Psoas muscle (tissue), 7 donors: ENCODE measurements at regions not wholly inside any gene's neighbourhood (a gene's known extent, or its start where the extent isn't known, plus 50 kb on each side); places are given as distances from the start of the nearest gene placed in this dataset.

Experiments used
- ATAC-seq, 4 donors: fragments of 200-7000 bp; cut with Tn5 transposase; one replicate each; pipeline ENCODE4 v1.9.1; 2020; ENCODE audit warnings: moderate library complexity in 3 of 4, mild to moderate bottlenecking in 2 of 4
- DNase-seq, 2 donors: peaks; one replicate each; pipeline ENCODE4 v3.0.0-alpha.2; 2020
- H3K27ac ChIP-seq: fragments of 200-600 bp; one replicate; pipeline ENCODE4 v1.8.0; 2022
- H3K27me3 ChIP-seq, 3 donors: fragments of 200-600 bp in 1 of 3; one replicate each; pipeline versions ENCODE4 v1.6.1 to v1.8.0; 2013 to 2022; ENCODE audit warnings: low read length in 2 of 3, mild to moderate bottlenecking in 2 of 3, moderate library complexity in 1 of 3; ENCODE audit not compliant: insufficient read depth in 3 of 3
- H3K36me3 ChIP-seq, 2 donors: fragments of 200-600 bp in 1 of 2; one replicate each; pipeline versions ENCODE4 v1.6.1 to v1.8.0; 2013 to 2022; ENCODE audit warnings: low read depth in 1 of 2, mild to moderate bottlenecking in 1 of 2, moderate library complexity in 1 of 2; ENCODE audit not compliant: insufficient read depth in 1 of 2
- H3K4me1 ChIP-seq: fragments of 200-600 bp; one replicate; pipeline ENCODE4 v1.8.0; 2022
- H3K4me3 ChIP-seq: fragments of 200-600 bp; one replicate; pipeline ENCODE4 v1.8.0; 2022; ENCODE audit warnings: mild to moderate bottlenecking
- H3K9me3 ChIP-seq: fragments of 200-600 bp; one replicate; pipeline ENCODE4 v1.8.0; 2022
- whole genome bisulfite sequencing, 3 donors: extraction: QIAGEN DNeasy Blood & Tissue Kit; methylation state at CpG; one replicate each; pipeline versions ENCODE4 v1.1.6 to v1.1.7; 2013; 5-methylcytosine and 5-hydroxymethylcytosine counted together
- intact Hi-C, 2 donors: fragments of 100-400 bp; cut with DNase I; formaldehyde crosslinking; loops; one replicate each; pipeline versions ENCODE4 v1.11.0 to v1.14.2; 2022
- TF ChIP-seq, protein P1 (sequence below): fragments of 200-600 bp; IDR thresholded peaks from one replicate; pipeline ENCODE4 v1.8.0; 2022; ENCODE audit warnings: antibody characterized with exemption
- donor health status: healthy with polysubstance abuse.
- donor health status: DM: no; HTN: no; CAD: no; lungs with moderate emphysema.
- donor health status: Bipolar disorder and iron deficiency.
- donor health status: healthy.
- donor health status: DM: yes; HTN: yes; CAD: no.
- donor health status: DM: no; HTN: no; CAD: no.
- donor health status: DM: yes; HTN: yes; CAD: no.

DNA sequence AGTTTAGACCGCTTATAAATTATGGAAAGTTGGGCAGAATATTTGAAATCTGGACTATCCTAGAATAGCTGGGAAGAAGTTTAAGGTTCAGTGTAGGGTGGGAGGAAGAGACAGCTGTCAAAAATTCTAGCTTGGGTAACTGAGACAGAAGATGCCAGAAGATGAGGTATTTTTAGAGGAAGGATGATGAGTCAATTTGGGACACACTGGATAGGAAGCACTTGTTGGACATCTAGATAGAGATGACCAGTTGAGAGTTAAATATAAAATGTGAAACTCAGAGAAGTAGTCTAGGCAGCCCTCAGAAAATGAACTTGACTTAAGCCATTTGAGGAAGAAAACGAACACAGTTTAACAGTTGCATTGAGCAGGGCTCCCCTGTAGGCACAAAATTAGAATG, 137.9 kb upstream of the MAP9 start:
- WGBS, 3 donors = 81 to 88% (median 84%) methylated on average over 2 of the region's 2 CpGs
- peaks cover 5% of the 10 kb centered on the region for H3K4me1 ChIP-seq
- H3K4me3 ChIP-seq = no peak overlapping the region
- H3K27ac ChIP-seq = no peak overlapping the region
- ATAC-seq (no peak), DNase-seq (no peak)
- TF ChIP-seq, protein P1, sequence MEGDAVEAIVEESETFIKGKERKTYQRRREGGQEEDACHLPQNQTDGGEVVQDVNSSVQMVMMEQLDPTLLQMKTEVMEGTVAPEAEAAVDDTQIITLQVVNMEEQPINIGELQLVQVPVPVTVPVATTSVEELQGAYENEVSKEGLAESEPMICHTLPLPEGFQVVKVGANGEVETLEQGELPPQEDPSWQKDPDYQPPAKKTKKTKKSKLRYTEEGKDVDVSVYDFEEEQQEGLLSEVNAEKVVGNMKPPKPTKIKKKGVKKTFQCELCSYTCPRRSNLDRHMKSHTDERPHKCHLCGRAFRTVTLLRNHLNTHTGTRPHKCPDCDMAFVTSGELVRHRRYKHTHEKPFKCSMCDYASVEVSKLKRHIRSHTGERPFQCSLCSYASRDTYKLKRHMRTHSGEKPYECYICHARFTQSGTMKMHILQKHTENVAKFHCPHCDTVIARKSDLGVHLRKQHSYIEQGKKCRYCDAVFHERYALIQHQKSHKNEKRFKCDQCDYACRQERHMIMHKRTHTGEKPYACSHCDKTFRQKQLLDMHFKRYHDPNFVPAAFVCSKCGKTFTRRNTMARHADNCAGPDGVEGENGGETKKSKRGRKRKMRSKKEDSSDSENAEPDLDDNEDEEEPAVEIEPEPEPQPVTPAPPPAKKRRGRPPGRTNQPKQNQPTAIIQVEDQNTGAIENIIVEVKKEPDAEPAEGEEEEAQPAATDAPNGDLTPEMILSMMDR = no peak
- no peaks in the 10 kb centered on the region for H3K9me3 ChIP-seq
- no peaks in the 10 kb centered on the region for H3K36me3 ChIP-seq
- no peaks in the 10 kb centered on the region for H3K27me3 ChIP-seq
- intact Hi-C loops = no loop called here

DNA sequence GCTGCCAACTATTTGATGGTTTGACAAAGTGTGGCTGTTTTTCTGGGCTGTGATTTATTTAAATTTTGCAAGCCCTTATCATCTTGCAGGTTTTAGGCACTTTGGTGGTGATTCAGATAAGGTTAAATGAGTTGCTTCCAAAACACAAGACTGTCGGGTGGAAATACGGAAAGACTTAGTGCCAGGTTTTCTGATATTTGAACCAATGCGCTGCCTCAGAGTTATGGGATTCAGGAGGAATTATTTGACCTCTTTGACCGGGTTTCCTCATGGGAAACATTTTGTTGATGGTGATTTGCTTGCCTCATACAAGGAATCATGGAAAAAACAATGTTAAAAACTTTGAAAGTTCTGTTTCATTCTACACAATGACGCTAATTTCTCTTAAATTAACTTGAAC, 136.1 kb upstream of the MAP9 start:
- TF ChIP-seq, protein P1 = no peak
- intact Hi-C loops = no loop called here
- Histone ChIP-seq H3K27ac (no peak overlapping the region), H3K27me3 (no peaks in the 10 kb centered on the region), H3K9me3 (no peaks in the 10 kb centered on the region), H3K36me3 (no peaks in the 10 kb centered on the region), H3K4me1 (peaks cover 5% of the 10 kb centered on the region), H3K4me3 (no peak overlapping the region)
- WGBS, 3 donors = 53 to 60% (median 56%) methylated on average over 5 of the region's 5 CpGs
- no peak for ATAC-seq
- DNase-seq = no peak

DNA sequence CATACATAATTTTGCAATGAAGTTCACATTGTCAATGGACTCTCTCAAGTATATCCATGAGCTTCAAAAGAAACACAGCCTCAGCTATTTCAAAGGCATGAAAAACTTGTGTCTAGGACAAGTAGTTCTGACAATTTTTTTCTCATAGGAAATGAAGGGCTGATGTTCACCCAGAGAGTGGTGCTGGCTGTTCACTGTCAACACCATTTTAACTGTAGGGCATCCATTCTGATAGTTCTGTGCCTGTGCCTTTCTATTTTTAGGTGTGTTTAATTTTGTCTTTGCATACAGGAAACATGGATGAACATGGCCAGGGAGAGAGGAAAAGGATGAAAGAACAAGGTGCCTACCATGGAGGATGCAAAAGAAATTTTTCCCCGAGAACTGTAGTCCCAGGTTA, 135.3 kb upstream of the MAP9 start:
- TF ChIP-seq, protein P1 = no peak
- Histone ChIP-seq H3K27me3 (no peaks in the 10 kb centered on the region), H3K4me3 (no peak overlapping the region), H3K9me3 (no peaks in the 10 kb centered on the region), H3K4me1 (peaks cover 5% of the 10 kb centered on the region), H3K36me3 (no peaks in the 10 kb centered on the region), H3K27ac (no peak overlapping the region)
- DNase-seq (no peak), ATAC-seq (no peak)
- intact Hi-C loops = no loop called here
- 97 to 98% (median 97%) methylated on average over 1 of the region's 1 CpG for WGBS, 3 donors

DNA sequence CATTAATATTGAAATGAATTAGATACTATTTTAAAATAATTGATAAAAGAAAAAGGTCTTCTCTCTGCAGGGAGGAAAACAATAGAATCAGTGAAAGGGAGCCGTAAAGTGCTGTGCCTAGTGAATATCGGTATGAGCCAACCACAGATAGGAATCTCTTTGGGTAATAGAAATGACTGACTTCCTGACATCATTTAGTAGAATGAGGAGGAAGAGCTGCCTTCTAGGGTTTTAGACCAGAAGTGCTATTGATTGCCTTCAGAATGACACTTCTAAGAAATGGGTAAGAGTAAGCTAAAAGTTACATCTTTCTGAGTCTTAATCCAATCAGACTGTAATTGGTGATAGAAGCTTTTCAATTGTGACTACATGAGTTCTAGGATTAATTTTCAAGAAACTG, 134.0 kb upstream of the MAP9 start:
- Histone ChIP-seq H3K27ac (peak overlapping the region; percentile 27), H3K4me1 (peaks cover 5% of the 10 kb centered on the region)
- TF ChIP-seq, protein P1 = no peak

DNA sequence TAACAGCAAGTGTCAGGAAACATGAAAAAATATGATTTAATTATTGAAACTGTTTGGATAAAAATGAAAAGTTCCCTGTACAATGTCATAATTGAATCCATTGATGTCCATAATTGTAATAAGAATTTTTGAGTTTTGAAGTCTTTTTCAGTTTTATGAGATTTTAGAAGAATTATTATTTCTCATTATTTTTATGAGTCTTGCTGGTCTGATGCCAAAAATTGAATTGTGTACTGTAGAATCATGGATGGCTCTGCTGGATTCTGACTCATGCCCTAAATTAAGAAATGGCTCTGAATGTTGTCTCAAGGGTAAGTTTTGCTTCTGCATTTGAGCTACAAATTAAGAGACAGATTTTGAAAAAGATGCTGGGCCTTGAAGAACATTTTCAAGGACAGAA, 132.8 kb upstream of the MAP9 start:
- no peak overlapping the region for H3K27ac ChIP-seq
- H3K4me3 ChIP-seq = no peak overlapping the region
- H3K9me3 ChIP-seq = no peaks in the 10 kb centered on the region
- intact Hi-C loops = no loop called here
- H3K4me1 ChIP-seq = peaks cover 5% of the 10 kb centered on the region
- no peaks in the 10 kb centered on the region for H3K27me3 ChIP-seq
- H3K36me3 ChIP-seq = no peaks in the 10 kb centered on the region
- TF ChIP-seq, protein P1 = no peak
- ATAC-seq (no peak), DNase-seq (no peak)

More for the DNA sequence above, 134.0 kb upstream of the MAP9 start:
- intact Hi-C loops = no loop called here
- no peaks in the 10 kb centered on the region for H3K27me3 ChIP-seq
- no peaks in the 10 kb centered on the region for H3K36me3 ChIP-seq
- H3K4me3 ChIP-seq = no peak overlapping the region
- no peaks in the 10 kb centered on the region for H3K9me3 ChIP-seq
- 39 to 57% (median 53%) methylated on average over 2 of the region's 2 CpGs for WGBS, 3 donors
- ATAC-seq = no peak
- no peak for DNase-seq
